Right lung (tissue), 2 donors: ENCODE measurements at regions not wholly inside any gene's neighbourhood (a gene's known extent, or its start where the extent isn't known, plus 50 kb on each side); places are given as distances from the start of the nearest gene placed in this dataset.

Experiments used
- DNase-seq, 2 donors: peaks; one replicate each; pipeline ENCODE4 v3.0.0-alpha.2; 2013

DNA sequence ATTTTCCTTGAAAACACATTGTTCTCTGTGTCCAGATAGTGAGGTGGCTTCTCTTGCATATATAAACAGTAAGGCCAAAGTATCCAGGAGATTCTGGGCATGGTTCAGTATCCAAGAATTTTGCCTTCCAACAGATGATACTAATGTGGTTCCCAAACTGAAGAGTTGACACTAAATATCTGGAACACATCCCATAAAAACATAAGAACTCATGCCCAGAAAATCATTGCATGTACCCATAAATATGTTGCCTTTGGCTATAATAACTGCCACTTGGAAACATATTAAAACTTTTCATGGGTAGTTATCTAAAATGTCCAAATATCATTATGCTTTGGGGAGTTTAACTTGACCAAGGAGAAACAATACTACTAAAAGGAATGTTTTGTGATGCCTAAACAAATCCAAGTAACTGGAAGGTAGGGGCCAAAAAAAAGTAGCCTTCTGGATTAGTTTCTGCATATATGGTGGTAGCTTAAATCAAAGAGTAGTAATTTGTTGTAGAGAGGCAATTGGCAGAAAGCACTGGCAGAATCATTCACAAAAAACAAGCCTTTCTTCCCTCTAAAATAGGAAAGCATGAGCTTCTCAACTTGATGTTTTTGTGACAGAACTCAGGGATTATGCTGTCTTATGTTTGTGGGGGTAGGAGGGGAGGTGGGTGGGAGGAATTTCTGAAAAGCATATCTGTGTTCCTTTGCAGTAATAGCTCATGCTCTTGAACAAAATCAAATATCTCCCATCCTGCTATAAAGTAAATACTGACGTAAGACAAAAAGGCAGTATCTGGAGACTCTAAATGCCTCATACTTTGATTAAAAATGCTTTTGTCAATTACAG is 753.9 kb downstream of the TUSC7 start:
- no peak for DNase-seq

GRCh38 chr3:117471831-117472230 is 762.3 kb downstream of the TUSC7 start:
- DNase-seq: no peak

DNA sequence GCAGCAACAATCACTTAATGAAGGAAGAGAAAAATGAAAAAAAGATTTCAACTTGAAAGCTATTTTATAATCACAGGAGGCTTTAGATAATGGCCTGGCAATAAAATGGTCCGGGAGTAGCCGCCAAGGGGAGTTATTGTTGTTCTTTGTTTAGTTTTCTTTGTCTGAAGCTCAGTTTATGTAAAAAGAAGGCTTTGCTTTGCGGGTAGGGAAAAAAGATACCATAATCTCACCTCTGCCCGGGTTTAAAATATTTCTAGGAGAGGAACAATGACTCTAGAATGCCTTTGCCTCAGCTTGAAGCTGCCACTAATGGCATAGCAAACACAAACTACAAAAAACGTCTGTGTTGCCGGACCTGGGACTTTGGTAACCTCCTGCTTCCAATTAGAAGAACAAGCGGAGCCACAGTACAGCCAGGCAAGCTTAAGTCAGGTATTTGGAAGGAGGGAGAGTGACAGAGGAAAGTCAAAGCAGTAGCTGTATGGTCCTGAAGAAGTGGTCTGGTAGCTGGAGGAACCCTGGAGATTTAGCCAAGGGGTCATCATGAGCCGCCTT is 764.5 kb downstream of the TUSC7 start:
- DNase-seq: no peak

DNA sequence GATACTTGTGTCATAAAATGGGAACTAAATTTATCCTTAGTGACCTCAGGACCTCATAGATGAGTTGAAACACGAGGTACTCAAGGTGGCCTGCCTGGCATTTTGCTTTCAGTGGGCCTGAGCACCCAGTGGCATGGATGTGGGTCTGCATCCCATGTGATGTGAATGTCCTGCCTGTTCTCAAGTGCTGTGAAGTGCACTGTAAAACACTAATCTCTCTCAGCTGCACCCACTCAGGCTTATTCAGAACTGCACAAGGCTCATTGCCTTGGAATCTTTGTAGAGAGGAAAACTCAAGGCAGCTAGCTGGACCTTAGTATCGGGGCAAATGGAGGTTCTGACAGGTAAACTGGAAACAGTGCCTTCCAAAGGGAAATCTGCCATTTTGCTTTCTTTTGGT is 767.0 kb downstream of the TUSC7 start:
- no peak for DNase-seq

DNA sequence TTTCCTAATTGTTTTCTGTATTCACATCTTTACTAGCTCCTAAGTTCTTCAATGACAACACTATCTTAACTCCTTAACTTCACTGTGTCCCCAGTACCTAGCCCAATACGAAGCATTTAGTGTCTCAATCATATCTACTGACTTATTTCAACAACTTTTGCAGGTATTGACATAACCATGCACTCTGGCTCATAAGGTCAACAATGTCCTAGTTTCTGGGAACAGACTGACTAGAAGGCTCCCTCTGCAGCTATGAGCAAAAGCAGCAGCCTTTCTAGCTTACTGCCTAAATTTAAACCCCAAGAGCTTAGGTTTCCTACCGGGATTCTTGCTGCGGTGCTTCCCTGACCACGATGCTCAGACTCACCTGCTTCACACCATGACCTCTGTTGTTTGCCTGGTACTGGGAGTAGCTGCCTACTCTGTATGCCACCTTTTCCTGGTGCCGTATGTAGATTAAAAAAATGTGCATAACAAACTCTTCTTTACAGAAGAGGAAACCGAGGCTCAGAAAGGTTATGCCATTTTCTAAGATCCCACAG is 767.7 kb downstream of the TUSC7 start:
- DNase-seq: no peak

GRCh38 chr3:117479095-117479494 is 769.5 kb downstream of the TUSC7 start:
- DNase-seq: no peak

GRCh38 chr3:117480525-117480924 is 770.9 kb downstream of the TUSC7 start:
- no peak for DNase-seq

DNA sequence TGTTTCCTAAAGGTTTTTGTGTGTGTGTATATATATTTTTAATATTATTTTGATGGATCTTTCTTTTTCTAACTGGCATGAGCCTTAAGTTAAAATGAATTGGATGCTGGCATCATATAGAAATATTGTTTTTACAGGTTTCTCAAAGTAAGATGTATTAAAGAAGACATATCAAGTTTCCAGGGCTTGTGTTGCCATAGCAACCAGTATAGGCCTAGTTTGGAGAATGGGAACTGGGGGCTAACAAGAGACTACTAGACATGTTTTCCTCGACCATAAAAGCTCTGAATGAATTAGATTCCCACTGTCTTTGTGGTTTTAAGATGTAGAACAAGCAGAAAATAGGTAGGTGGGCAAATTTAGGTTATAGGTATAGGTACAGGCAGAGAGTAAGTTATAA is 771.4 kb downstream of the TUSC7 start:
- no peak for DNase-seq

GRCh38 chr3:117483839-117484238 is 774.3 kb downstream of the TUSC7 start:
- DNase-seq: no peak

- DNase-seq: no peak
Measured at GRCh38 chr3:117485841-117486240, 776.3 kb downstream of the TUSC7 start.

GRCh38 chr3:117486719-117487716 is 777.4 kb downstream of the TUSC7 start:
- DNase-seq: no peak

DNA sequence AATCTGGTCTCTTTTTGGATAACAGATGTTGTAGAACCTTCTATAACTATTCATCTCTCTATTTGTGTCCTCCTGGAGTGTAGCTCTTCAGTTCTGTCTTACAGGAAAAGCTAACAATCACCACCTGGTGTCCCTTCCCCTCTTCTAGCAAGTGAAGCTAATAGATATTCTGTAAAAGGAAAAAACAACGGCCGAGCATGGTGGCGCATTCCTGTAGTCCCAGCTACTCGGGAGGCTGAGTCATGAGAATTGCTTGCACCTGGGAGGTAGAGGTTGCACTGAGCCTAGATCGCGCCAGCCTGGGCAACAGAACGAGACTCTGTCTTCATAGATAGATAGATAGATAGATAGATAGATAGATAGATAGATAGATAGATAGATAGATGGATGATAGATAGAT is 779.4 kb downstream of the TUSC7 start:
- DNase-seq: no peak

GRCh38 chr3:117489663-117490079 is 780.1 kb downstream of the TUSC7 start:
- no peak for DNase-seq

DNA sequence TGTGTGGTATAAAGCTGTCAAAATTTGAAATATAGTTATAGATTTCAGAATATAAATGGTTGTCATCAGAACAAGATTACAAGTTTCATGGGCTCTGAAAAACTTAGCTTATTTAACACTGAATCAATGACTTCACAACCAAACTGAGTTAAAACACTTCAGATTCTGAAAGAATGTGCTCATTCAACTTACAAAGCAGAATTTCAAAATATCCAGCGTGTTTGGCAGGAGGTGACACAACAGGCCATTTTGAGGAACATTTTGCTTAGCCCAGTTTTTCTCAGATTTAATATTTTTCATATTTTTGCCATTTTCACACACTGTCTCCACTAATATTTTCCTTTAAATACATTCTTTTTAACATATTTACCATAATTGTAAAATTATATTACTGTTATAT is 781.1 kb downstream of the TUSC7 start:
- peak; percentile 1 to 2 for DNase-seq

DNA sequence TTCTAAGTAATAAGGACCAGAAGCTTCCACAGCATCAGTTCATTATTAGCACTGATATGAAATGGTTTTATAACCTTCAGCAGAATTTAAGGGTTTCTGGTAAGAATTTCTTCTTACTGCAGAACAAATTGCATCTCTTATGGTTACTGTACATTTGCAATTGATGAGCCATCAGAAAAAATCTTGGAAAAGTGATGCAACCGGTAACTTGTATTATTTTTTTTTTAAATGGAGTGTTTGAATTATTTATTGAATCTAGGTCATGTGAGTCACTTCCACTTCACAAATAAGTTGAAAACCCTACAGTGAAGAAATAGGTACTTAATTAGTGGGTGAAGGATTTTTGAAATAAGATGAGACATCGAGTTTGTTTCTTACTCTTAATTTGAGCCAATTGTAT is 786.0 kb downstream of the TUSC7 start:
- DNase-seq: no peak

GRCh38 chr3:117499189-117499870 is 789.8 kb downstream of the TUSC7 start:
- no peak for DNase-seq

DNA sequence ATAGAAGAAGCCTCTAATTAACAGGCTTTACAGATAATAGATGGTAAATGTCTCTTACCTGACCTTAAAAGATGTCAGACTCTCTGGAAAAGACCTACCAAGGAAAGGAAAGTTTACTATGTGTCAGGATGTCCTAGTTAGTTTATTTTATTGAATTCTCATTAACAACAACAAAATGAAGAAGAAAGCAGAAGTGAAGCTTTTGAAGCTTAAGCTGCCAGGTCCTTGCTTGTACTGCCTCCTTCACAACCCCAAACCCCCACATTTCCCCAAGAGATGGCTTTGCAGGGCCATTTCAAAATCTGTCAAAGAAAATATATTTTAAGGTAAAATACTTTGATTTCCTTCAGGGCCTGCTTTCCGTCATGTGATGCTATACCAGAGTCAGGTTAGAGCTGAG is 798.4 kb downstream of the TUSC7 start:
- DNase-seq: no peak

DNA sequence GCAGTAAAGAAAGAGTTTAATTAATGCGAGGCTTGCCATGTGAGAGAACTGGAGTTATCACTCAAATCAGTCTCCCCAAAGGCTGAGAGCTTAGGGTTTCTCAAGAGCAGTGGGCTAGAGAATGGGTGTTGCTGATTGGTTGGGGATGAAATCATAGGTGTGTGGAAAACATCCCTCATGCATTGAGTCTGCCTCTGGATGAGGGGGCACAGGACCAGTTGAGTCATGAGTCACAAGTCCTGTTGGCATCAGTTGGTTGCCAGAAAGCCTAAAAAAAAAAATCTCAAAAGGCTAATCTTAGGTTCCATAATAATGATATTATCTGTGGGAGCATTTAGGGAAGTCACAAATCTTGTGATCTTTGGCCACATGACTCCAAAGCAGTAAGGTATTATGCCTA is 800.3 kb downstream of the TUSC7 start:
- no peak for DNase-seq

DNA sequence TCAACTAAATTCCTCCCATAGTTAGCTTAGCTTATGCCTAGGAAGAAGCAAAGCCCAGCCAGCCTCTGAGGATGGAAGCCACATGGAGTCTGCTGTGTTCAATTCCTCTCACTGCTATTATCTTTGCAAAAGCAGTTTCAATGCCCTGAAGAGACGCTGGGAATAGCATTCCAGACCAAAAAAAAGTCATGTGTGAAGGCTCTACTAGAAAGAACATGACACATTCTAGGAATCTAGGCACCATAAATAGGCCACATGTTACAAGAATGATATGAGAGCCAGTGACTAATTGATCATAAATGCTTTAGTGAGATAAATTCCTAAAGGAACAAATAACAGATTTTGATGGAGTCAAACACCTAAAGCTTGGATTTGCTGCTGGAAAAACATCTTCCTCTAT is 800.8 kb downstream of the TUSC7 start:
- DNase-seq: no peak

- DNase-seq: no peak
Measured at GRCh38 chr3:117512975-117513374, 803.4 kb downstream of the TUSC7 start.

DNA sequence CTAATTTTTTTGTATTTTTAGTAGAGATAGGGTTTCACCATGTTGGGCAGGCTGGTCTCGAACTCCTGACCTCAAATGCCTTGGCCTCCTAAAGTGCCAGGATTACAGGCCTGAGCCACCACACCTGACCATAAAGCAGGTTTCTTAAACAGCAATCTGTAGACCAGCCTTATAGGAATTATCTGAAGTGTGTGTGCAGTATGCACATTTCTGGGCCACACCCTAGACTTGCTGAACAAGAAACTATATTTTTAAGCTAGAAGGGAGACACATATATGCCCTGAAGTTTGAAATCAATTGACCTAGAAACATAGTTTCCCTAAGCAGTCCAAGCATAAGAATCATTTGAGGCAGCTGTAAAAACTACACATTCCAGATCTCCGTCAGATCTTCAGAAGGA is 805.7 kb downstream of the TUSC7 start:
- DNase-seq: no peak

DNA sequence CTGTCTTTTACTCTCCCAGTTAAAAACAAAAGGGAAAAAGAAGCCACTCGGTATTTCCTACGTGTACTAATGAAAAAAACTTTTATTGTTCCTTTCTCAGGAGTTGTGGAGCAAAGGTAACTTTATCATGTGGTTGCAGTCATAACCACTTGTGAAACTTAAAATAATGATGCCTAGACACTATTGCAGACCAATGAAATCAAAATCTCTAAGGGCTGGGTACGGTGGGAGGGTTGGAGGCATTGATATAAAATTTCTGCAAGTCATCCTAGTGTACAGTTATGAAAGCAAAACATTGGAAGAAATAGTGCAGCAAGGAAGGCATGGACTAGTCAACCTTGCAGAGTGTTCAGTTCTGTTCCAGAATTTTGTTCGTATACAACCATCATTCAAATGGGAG is 808.8 kb downstream of the TUSC7 start:
- no peak for DNase-seq
